ENCODE measurements at regions not wholly inside any gene's neighbourhood (a gene's known extent, or its start where the extent isn't known, plus 50 kb on each side); places are given as distances from the start of the nearest gene placed in this dataset.

DNA sequence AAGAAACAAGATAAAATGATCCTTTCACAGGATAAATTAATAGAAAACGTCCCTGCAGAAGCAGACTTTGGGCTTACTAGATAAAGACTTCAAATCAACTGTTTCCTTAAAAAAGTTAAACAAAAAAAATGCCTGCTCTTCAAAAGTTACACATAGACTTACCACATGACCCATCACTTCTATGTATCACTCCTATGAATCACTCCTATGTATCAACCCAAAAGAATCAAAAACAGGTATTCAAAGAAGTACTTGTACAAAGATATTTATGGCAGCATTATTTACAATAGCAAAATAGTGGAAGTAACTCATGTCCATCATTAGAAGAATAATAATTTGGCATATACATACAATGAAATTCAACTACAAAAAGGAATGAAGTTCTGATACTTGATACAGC lies 56.3 kb upstream of the PRDM9 start:
- no peak for DNase-seq (ENCODE audit: low read depth, low spot score)
- TF ChIP-seq, protein P1, sequence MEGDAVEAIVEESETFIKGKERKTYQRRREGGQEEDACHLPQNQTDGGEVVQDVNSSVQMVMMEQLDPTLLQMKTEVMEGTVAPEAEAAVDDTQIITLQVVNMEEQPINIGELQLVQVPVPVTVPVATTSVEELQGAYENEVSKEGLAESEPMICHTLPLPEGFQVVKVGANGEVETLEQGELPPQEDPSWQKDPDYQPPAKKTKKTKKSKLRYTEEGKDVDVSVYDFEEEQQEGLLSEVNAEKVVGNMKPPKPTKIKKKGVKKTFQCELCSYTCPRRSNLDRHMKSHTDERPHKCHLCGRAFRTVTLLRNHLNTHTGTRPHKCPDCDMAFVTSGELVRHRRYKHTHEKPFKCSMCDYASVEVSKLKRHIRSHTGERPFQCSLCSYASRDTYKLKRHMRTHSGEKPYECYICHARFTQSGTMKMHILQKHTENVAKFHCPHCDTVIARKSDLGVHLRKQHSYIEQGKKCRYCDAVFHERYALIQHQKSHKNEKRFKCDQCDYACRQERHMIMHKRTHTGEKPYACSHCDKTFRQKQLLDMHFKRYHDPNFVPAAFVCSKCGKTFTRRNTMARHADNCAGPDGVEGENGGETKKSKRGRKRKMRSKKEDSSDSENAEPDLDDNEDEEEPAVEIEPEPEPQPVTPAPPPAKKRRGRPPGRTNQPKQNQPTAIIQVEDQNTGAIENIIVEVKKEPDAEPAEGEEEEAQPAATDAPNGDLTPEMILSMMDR (IDR thresholded peaks at IDR 0.05; ENCODE audit: low read depth, low read length), result no peak
- in situ Hi-C loops (cut with HindIII; ENCODE audit: low sequenced_read_pairs), result no loop called here
- no peak overlapping the region for H3K4me3 ChIP-seq (ENCODE audit: low read depth, low read length)

DNA sequence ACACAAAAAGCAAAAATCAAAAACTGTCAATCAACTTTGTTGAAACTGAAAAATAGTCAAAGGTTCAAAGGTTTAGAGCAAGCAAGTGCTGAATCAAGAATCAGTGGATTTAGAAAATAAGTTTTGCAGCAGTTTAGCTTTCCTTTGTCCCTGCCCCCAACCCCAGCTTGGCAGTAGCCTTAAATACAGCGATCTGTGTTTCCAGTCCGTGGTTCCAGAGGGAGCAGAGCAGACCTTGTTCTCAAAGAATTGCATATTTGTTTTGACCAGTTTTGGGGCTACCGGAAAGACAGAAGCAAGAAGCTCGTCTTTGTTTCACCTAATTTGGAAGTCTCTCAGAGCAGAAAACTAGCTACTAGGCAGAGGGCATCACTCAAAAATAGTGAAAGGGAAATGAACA lies 57.2 kb upstream of the PRDM9 start:
- TF ChIP-seq, protein P1 (IDR thresholded peaks at IDR 0.05; ENCODE audit: low read depth, low read length), result no peak
- no peak for DNase-seq (ENCODE audit: low read depth, low spot score)
- H3K4me3 ChIP-seq (ENCODE audit: low read depth, low read length), result no peak overlapping the region
- in situ Hi-C loops (cut with HindIII; ENCODE audit: low sequenced_read_pairs), result no loop called here

DNA sequence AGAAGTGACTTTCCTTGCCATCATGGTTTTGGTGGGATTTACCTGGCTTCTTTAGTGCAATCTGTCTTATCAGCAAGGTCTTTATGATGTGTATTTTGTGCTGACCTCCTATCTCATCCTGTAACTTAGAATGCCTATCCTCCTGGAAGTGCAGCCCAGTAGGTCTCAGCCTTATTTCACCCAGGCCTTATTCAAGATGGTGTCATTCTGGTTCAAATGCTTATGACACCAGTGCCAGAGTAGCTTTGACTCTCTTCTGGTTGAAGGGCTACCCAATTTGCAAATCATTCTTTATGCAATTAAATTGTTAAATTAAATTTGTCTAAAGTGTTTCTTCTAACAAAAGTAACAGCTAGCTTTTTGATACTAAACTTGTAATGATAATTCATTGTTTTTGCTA lies 58.8 kb upstream of the PRDM9 start:
- in situ Hi-C loops (cut with HindIII; ENCODE audit: low sequenced_read_pairs), result no loop called here
- H3K4me3 ChIP-seq (ENCODE audit: low read depth, low read length), result no peak overlapping the region

DNA sequence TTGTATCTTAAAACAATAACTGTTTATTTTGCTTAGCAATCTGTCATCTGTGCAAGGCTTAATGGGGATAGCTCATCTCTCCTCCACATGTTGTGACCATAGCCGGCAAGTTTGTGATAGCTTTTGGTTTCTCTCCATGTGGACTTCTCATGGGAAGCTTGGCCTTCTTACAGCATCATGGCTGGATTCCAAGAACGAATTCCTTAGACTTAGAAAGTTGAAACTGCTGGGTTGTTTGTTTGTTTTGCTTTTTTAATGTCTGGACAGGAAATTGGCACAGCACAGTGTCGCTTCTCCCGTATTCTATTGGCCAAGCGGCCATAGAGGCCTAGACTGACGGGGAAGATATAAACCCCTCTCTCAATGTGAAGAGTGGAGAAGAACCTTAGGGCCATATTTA lies 61.0 kb upstream of the PRDM9 start:
- no peak overlapping the region for H3K4me3 ChIP-seq (ENCODE audit: low read depth, low read length)
- TF ChIP-seq, protein P1 (IDR thresholded peaks at IDR 0.05; ENCODE audit: low read depth, low read length), result no peak
- peak; percentile 29 for DNase-seq (ENCODE audit: low read depth, low spot score)
- in situ Hi-C loops (cut with HindIII; ENCODE audit: low sequenced_read_pairs), result no loop called here

More for the DNA sequence above, 58.8 kb upstream of the PRDM9 start:
- TF ChIP-seq, protein P1 (IDR thresholded peaks at IDR 0.05; ENCODE audit: low read depth, low read length), result no peak
- no peak for DNase-seq (ENCODE audit: low read depth, low spot score)

DNA sequence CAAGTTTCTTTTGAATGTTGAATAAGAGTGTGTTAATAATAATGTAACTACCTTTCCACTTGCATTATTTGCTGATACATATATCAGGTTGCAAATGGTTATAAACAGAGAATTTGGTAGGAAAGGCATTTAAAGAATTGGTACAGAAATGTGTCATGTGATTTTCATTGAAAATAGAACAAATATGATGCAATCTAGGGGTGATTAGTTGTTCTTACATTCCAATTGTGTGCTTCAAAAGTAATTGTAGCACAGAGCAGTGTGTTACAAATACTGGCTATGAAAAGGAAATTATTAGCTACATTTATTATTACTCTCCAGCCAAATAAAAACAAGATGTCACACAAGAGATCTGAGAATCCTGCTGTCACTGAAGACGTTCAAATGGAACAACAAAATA lies 61.8 kb upstream of the PRDM9 start:
- in situ Hi-C loops (cut with HindIII; ENCODE audit: low sequenced_read_pairs), result no loop called here
- no peak for DNase-seq (ENCODE audit: low read depth, low spot score)
- TF ChIP-seq, protein P1 (IDR thresholded peaks at IDR 0.05; ENCODE audit: low read depth, low read length), result no peak
- no peak overlapping the region for H3K4me3 ChIP-seq (ENCODE audit: low read depth, low read length)

DNA sequence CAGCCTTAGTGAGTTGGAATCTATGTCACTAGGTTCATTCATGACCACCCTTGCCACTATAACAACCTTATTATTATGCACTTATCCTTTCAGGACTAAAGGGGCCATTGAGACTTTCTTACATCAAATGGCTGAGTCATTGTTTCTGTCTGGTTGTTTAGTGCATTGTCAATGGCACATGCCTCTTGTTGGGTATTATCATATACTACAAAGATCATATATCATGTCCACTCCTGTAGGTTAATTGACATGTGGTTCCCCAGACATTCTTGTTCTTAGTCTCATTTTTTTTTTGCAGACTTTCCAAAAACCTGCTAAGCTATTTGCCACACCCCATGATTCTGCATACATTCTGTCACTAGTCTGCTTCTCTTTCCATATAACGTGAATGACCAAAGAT lies 66.7 kb upstream of the PRDM9 start:
- in situ Hi-C loops (cut with HindIII; ENCODE audit: low sequenced_read_pairs), result no loop called here
- H3K4me3 ChIP-seq (ENCODE audit: low read depth, low read length), result no peak overlapping the region
- TF ChIP-seq, protein P1 (IDR thresholded peaks at IDR 0.05; ENCODE audit: low read depth, low read length), result no peak
- no peak for DNase-seq (ENCODE audit: low read depth, low spot score)

DNA sequence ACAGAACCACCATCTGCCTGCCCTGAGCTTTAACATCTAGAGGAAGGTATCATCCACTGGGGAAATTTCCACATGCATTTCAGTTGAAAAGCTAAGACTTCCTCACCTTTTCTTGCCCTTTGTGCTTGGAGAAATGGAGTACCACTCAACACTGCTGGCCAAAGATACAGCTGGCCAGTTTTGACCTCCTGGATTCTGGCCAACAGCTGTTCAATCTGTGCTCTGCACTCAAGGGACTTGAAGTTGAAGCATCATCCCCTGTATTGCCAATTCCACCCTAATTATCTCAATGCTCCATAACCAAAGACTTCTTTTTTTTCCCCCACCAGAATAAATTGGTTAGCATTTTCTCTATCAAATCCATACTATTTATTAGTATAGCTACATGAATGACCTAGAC lies 70.4 kb upstream of the PRDM9 start:
- in situ Hi-C loops (cut with HindIII; ENCODE audit: low sequenced_read_pairs), result no loop called here
- no peak overlapping the region for H3K4me3 ChIP-seq (ENCODE audit: low read depth, low read length)
- TF ChIP-seq, protein P1 (IDR thresholded peaks at IDR 0.05; ENCODE audit: low read depth, low read length), result no peak
- no peak for DNase-seq (ENCODE audit: low read depth, low spot score)
